Body of pancreas (tissue), 4 donors: ENCODE measurements at regions not wholly inside any gene's neighbourhood (a gene's known extent, or its start where the extent isn't known, plus 50 kb on each side); places are given as distances from the start of the nearest gene placed in this dataset.

Experiments
- CTCF ChIP-seq, 7 experiments: fragments of 450-650 bp in 4 of 7; fragments of 200-600 bp in 3 of 7; sonication (generic) in 3 of 7; IDR thresholded peaks; one replicate each; pipeline ENCODE4 v1.5.1; 2016 to 2019; ENCODE audit warnings: antibody characterized with exemption in 7 of 7
- POLR2A ChIP-seq, 3 donors: fragments of 450-650 bp; IDR thresholded peaks; one replicate each; pipeline ENCODE4 v1.6.1; 2016; ENCODE audit warnings: antibody characterized with exemption in 3 of 3, mild to moderate bottlenecking in 2 of 3

- TF ChIP-seq CTCF (IDR thresholded peaks at IDR 0.05) (no peak), POLR2A (IDR thresholded peaks at IDR 0.05) (no peak)
Observed at GRCh38 chr21:17428484-17428869, 84.4 kb upstream of the CXADR start.
